PC-9 (cell line): ENCODE measurements at regions not wholly inside any gene's neighbourhood (a gene's known extent, or its start where the extent isn't known, plus 50 kb on each side); places are given as distances from the start of the nearest gene placed in this dataset.

ENCODE experiments used
- BruUV-seq: library from RNA; stranded (reverse); fragments of 400-500 nt; replicated peaks from 2 replicates; lab custom pipeline; 2021; lab: Mats Ljungman, UMichigan
- CTCF ChIA-PET: fragments of 300-600 bp; sonication (Branson Sonifier 250); formaldehyde crosslinking; loops from one replicate; lab custom pipeline; 2022; ENCODE audit warnings: antibody characterized with exemption; lab: Charles Lee
- POLR2A ChIA-PET: fragments of 300-600 bp; sonication (Branson Sonifier 250); formaldehyde crosslinking; loops from one replicate; lab custom pipeline; 2022; ENCODE audit warnings: antibody characterized with exemption; ENCODE audit not compliant: unreplicated experiment; lab: Charles Lee
- DNase-seq, 2 experiments: peaks; one replicate each; pipeline versions ENCODE4 v3.0.0 to v3.0.0-alpha.2; 2015 to 2022; ENCODE audit warnings: mixed read lengths in 1 of 2
- H2AFZ ChIP-seq: fragments of 200-600 bp; sonication (generic); 2 replicates; pipeline ENCODE4 v1.8.1; 2017; ENCODE audit warnings: antibody characterized with exemption
- H3F3A ChIP-seq: fragments of 200-600 bp; sonication (generic); 2 replicates; pipeline ENCODE4 v1.8.1; 2017; ENCODE audit warnings: antibody characterized with exemption, mild to moderate bottlenecking, low read depth; ENCODE audit not compliant: insufficient read depth
- H3K27ac ChIP-seq: fragments of 200-600 bp; sonication (generic); 2 replicates; pipeline ENCODE4 v1.6.1; 2016; ENCODE audit warnings: mixed run types
- H3K27me3 ChIP-seq: fragments of 200-600 bp; sonication (generic); 2 replicates; pipeline ENCODE4 v1.6.1; 2016; ENCODE audit warnings: low read depth, mixed run types; ENCODE audit not compliant: insufficient read depth
- H3K36me3 ChIP-seq: fragments of 200-600 bp; sonication (generic); 2 replicates; pipeline ENCODE4 v1.6.1; 2016; ENCODE audit warnings: low read depth, mixed run types
- H3K4me1 ChIP-seq: fragments of 200-600 bp; sonication (generic); replicated peaks from 2 replicates; pipeline ENCODE4 v1.6.1; 2016; ENCODE audit warnings: mixed run types; ENCODE audit not compliant: insufficient read depth
- H3K4me2 ChIP-seq: fragments of 200-600 bp; sonication (generic); 2 replicates; pipeline ENCODE4 v1.6.1; 2017; ENCODE audit warnings: mixed run types
- H3K4me3 ChIP-seq: fragments of 200-600 bp; sonication (generic); 2 replicates; pipeline ENCODE4 v1.6.1; 2016; ENCODE audit warnings: mixed run types
- H3K79me2 ChIP-seq: fragments of 200-600 bp; sonication (generic); 2 replicates; pipeline ENCODE4 v1.6.1; 2017; ENCODE audit warnings: low read depth, mixed run types
- H3K9me2 ChIP-seq: fragments of 200-600 bp; sonication (generic); 2 replicates; pipeline ENCODE4 v1.8.1; 2017; ENCODE audit warnings: mild to moderate bottlenecking; ENCODE audit not compliant: insufficient read depth
- H3K9me3 ChIP-seq: fragments of 200-600 bp; sonication (generic); 2 replicates; pipeline ENCODE4 v1.8.1; 2016; ENCODE audit warnings: low read depth; ENCODE audit not compliant: insufficient read depth
- H4K20me1 ChIP-seq: fragments of 200-600 bp; sonication (generic); 2 replicates; pipeline ENCODE4 v1.8.1; 2017; ENCODE audit not compliant: insufficient read depth
- EZH2 ChIP-seq: fragments of 200-600 bp; sonication (generic); IDR thresholded peaks from 2 replicates; pipeline ENCODE4 v1.8.0; 2017; ENCODE audit warnings: antibody characterized with exemption, low read depth
- intact Hi-C: fragments of 100-400 bp; cut with micrococcal nuclease; formaldehyde crosslinking; loops from one replicate; pipeline ENCODE4 v1.10.0; 2022; ENCODE audit not compliant: unreplicated experiment
- TF ChIP-seq, protein P1 (sequence below): fragments of 200-600 bp; sonication (generic); conservative IDR thresholded peaks from 2 replicates; pipeline ENCODE4 v1.6.1; 2017; ENCODE audit warnings: mixed run types, antibody characterized with exemption, mild to moderate bottlenecking, moderate library complexity

DNA sequence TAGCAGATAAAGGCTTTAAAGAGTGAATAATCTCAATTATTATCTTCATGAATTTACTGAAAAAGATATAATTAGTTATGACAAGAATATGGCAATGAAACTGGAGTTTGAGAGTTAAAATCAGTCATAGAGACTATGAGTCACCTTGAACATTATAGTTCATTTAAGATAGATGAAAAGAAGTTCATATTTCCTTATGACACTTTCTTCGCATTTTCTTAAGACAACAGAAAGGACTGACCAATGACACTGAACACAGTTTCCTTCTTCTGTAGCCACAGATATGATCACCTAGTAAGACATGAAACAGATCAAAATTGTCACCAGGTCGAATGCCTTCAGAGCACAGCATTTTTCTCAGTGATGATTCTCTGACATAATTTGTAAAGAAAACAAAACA is 202.1 kb downstream of the KLF12 start:
- Histone ChIP-seq H3K4me2 (no peak overlapping the region), H3K9me2 (no peaks in the 10 kb centered on the region), H3K36me3 (no peaks in the 10 kb centered on the region), H3K79me2 (no peaks in the 10 kb centered on the region), H3K9me3 (no peaks in the 10 kb centered on the region), H3F3A (peaks cover 6% of the 10 kb centered on the region; the same call in 1 of the 2 replicates), H3K27ac (no peak overlapping the region), H4K20me1 (no peaks in the 10 kb centered on the region), H3K4me3 (no peak overlapping the region), H3K4me1 (peaks cover 5% of the 10 kb centered on the region; the same call in 1 of the 2 replicates), H3K27me3 (no peaks in the 10 kb centered on the region), H2AFZ (no peak overlapping the region)
- ChIA-PET POLR2A (no interaction called here), CTCF (no interaction called here)
- no TSS peak for BruUV-seq
- TF ChIP-seq, protein P1, sequence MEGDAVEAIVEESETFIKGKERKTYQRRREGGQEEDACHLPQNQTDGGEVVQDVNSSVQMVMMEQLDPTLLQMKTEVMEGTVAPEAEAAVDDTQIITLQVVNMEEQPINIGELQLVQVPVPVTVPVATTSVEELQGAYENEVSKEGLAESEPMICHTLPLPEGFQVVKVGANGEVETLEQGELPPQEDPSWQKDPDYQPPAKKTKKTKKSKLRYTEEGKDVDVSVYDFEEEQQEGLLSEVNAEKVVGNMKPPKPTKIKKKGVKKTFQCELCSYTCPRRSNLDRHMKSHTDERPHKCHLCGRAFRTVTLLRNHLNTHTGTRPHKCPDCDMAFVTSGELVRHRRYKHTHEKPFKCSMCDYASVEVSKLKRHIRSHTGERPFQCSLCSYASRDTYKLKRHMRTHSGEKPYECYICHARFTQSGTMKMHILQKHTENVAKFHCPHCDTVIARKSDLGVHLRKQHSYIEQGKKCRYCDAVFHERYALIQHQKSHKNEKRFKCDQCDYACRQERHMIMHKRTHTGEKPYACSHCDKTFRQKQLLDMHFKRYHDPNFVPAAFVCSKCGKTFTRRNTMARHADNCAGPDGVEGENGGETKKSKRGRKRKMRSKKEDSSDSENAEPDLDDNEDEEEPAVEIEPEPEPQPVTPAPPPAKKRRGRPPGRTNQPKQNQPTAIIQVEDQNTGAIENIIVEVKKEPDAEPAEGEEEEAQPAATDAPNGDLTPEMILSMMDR: no peak
- TF ChIP-seq EZH2: no peak
- intact Hi-C loops: no loop called here
- no peak for DNase-seq

DNA sequence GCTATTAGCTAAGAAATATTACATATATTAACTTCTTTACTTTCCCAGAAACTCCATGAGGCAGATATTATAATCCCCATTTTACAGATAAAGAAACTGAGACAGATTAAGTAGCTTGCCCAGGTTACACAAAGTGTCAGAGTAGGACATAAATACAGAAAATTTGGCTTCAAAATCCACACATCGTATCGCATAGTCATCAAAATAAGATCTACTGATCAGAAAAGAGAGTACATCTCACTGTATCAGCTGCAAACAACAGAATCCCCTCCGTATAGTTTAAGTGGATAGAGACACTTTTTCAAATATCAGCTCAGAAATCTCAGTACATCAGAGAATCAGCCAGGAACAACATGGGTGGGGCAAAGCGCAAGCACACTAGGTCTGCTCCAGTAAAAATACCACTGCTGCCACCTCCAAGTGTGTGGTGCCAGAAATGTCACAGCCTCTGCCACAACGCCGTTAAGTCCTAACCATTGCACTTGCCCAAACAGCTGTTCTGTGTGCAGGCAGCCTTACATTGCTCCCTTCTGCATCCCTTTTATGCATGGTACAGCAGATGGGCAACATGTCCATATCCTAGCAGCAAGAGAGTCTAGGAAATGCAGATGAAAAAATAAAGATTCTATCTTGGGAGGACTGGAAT is 204.8 kb downstream of the KLF12 start:
- no peak for DNase-seq
- peaks cover 4% of the 10 kb centered on the region; the same call in 1 of the 2 replicates for H3F3A ChIP-seq
- no peak overlapping the region for H3K27ac ChIP-seq
- no peak for TF ChIP-seq EZH2
- TF ChIP-seq, protein P1: no peak
- intact Hi-C loops: no loop called here
- H3K4me3 ChIP-seq: no peak overlapping the region
- H4K20me1 ChIP-seq: no peaks in the 10 kb centered on the region
- no peaks in the 10 kb centered on the region for H3K27me3 ChIP-seq
- H3K9me3 ChIP-seq: no peaks in the 10 kb centered on the region
- no peaks in the 10 kb centered on the region for H3K79me2 ChIP-seq
- H3K9me2 ChIP-seq: no peaks in the 10 kb centered on the region
- peaks cover 2% of the 10 kb centered on the region; the same call in 1 of the 2 replicates for H3K4me1 ChIP-seq
- no peak overlapping the region for H3K4me2 ChIP-seq
- no TSS peak for BruUV-seq
- ChIA-PET CTCF (no interaction called here), POLR2A (no interaction called here)
- 0 out of 2 replicates have a peak overlapping the region, but pooled peaks have one; percentile 16 for H2AFZ ChIP-seq
- no peaks in the 10 kb centered on the region for H3K36me3 ChIP-seq

DNA sequence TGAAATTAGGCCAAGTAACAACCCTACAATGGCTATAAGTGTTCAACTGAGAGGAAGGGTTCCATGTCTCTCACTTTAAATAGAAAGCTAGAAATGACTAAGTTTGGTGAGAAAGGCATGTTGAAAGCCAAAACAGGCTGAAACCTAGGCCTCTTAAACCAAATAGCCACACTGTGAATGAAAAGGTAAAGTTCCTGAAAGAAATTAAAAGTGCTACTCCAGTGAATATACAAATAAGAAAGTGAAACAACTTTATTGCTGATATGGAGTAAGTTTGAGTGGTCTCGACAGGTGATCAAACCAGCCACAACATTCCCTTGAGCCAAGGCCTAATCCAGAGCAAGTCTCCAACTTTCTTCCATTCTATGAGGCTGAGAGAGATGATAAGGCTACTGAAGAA is 209.6 kb downstream of the KLF12 start:
- H3K9me3 ChIP-seq: no peaks in the 10 kb centered on the region
- no peak for DNase-seq
- H4K20me1 ChIP-seq: no peaks in the 10 kb centered on the region; the same call in 1 of the 2 replicates
- no peak overlapping the region for H2AFZ ChIP-seq
- H3F3A ChIP-seq: no peaks in the 10 kb centered on the region
- no peaks in the 10 kb centered on the region for H3K4me1 ChIP-seq
- POLR2A ChIA-PET: no interaction called here
- intact Hi-C loops: no loop called here
- no peaks in the 10 kb centered on the region for H3K79me2 ChIP-seq
- no peaks in the 10 kb centered on the region for H3K27me3 ChIP-seq
- no peak overlapping the region for H3K4me2 ChIP-seq
- no TSS peak for BruUV-seq
- TF ChIP-seq, protein P1: no peak
- TF ChIP-seq EZH2: no peak
- CTCF ChIA-PET: no interaction called here
- no peak overlapping the region for H3K4me3 ChIP-seq
- no peaks in the 10 kb centered on the region for H3K9me2 ChIP-seq
- H3K36me3 ChIP-seq: no peaks in the 10 kb centered on the region
- no peak overlapping the region for H3K27ac ChIP-seq
